Thyroid gland (tissue), 4 donors: ENCODE measurements at regions not wholly inside any gene's neighbourhood (a gene's known extent, or its start where the extent isn't known, plus 50 kb on each side); places are given as distances from the start of the nearest gene placed in this dataset.

Experiments
- POLR2A ChIP-seq, 2 donors: fragments of 450-650 bp; IDR thresholded peaks; one replicate each; pipeline ENCODE4 v1.6.1; 2017; ENCODE audit warnings: antibody characterized with exemption in 2 of 2, mild to moderate bottlenecking in 2 of 2, moderate library complexity in 1 of 2
- TF ChIP-seq, protein P1 (sequence below), 6 experiments: fragments of 200-600 bp in 3 of 6; fragments of 450-650 bp in 3 of 6; sonication (generic) in 3 of 6; IDR thresholded peaks; one replicate each; pipeline ENCODE4 v1.5.1; 2016 to 2019; ENCODE audit warnings: antibody characterized with exemption in 6 of 6, mild to moderate bottlenecking in 2 of 6, inconsistent platforms in 1 of 6, moderate library complexity in 1 of 6

DNA sequence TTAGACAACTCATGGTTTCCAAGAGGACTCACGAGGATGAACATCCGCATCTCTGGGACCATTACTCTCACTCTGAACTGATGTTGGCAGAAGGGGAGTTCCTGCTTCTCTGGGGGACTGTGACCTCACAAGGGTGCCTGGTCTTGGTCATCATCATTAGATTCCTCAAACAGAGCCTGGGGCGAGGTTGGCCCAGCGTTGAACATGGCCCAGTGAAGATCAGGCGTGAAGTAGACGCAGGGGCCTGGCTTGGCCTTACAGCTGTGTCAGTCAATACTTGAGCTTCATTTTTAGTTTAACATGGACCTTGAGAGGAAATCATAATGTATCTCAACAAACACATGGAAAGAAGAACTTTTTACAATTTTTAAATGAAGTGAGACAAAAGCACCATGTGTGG lies 617.1 kb downstream of the BRD1 start:
- TF ChIP-seq, protein P1, sequence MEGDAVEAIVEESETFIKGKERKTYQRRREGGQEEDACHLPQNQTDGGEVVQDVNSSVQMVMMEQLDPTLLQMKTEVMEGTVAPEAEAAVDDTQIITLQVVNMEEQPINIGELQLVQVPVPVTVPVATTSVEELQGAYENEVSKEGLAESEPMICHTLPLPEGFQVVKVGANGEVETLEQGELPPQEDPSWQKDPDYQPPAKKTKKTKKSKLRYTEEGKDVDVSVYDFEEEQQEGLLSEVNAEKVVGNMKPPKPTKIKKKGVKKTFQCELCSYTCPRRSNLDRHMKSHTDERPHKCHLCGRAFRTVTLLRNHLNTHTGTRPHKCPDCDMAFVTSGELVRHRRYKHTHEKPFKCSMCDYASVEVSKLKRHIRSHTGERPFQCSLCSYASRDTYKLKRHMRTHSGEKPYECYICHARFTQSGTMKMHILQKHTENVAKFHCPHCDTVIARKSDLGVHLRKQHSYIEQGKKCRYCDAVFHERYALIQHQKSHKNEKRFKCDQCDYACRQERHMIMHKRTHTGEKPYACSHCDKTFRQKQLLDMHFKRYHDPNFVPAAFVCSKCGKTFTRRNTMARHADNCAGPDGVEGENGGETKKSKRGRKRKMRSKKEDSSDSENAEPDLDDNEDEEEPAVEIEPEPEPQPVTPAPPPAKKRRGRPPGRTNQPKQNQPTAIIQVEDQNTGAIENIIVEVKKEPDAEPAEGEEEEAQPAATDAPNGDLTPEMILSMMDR (IDR thresholded peaks at IDR 0.05), result no peak
- no peak for TF ChIP-seq POLR2A (IDR thresholded peaks at IDR 0.05)
